ENCODE measurements at regions not wholly inside any gene's neighbourhood (a gene's known extent, or its start where the extent isn't known, plus 50 kb on each side); places are given as distances from the start of the nearest gene placed in this dataset.
"Not testable (repeated sequence)": the region's sequence is repeated elsewhere in the genome, so short reads cannot be mapped to it uniquely, and the experiment has no call there.

DNA sequence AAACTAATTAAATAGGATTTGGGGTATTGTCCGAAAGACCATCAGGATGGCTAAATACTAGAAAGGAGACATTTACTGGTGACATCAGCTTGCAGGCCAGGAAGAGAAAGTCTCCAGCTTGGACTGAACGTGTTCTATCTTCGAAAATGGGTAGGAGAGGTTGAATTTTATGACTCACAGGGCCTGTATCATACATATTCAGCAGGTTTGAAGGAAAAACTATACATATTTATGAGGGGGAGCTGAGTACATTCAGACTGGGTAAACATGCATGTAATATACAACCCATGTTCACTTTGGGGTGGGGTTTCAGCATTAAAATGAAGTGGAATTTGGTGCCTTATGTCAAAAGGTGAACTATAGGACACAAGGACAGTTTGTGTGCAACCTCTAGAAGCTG is 129.3 kb upstream of the CRBN start:
- ATAC-seq: no peak
- POLR2A ChIA-PET: no interaction called here
- DNase-seq: no peak
- Mint-ChIP-seq H3K36me3 (no peaks in the 10 kb centered on the region), H3K27me3 (peaks cover 0 to 4% (median 1%) of the 10 kb centered on the region in 5 donors), H3K4me3 (no peak overlapping the region), H3K27ac (no peak overlapping the region), H3K9me3 (no peaks in the 10 kb centered on the region), H3K4me1 (no peaks in the 10 kb centered on the region)

DNA sequence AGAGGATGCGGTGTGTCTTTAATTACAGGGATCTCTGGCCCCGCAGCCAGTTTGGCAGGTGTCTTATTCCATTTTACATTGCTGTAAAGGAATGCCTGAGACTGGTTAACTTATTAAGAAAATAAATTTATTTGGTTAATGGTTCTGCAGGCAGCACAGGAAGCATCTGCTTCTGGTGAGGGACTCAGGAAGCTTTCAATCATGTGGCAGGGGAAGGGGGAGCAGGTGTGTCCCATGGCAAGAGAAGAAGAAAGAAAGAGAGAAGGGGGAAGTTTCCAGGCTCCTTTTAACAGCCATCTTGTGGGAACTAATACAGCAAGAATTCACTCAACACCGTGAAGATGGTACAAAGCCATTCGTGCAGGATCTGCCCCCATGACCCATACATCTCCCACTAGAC is 128.0 kb upstream of the CRBN start:
- H3K27me3 Mint-ChIP-seq: peaks cover 0 to 5% (median 2%) of the 10 kb centered on the region in 5 donors
- H3K9me3 Mint-ChIP-seq: no peaks in the 10 kb centered on the region
- H3K4me3 Mint-ChIP-seq: no peak overlapping the region
- DNase-seq: no peak
- no peak for ATAC-seq
- H3K4me1 Mint-ChIP-seq: no peaks in the 10 kb centered on the region
- POLR2A ChIA-PET: no interaction called here
- peaks cover 0 to 2% (median 0%) of the 10 kb centered on the region in 3 donors for H3K36me3 Mint-ChIP-seq
- H3K27ac Mint-ChIP-seq: peak overlapping the region in 1 of 10 donors; percentile 42

DNA sequence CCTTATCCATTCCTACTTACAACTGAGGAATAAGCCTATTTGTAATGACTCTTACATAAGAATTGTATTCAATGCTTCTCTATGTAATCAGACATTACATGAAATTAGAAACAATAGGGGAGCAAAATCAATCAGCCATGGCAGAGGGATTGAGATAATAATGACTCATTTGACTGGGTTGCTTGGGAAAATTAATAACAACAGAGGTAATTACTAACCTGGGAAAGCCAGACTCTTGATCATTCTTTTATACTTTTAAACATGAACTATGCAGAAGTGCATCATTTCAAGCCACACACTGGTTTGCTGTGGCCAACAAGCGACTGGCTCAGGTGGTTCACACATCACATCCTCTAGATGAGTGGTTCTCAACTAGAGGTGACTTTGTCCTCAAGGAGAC is 126.3 kb upstream of the CRBN start:
- POLR2A ChIA-PET: no interaction called here
- Mint-ChIP-seq H3K4me1 (no peaks in the 10 kb centered on the region), H3K4me3 (no peak overlapping the region)

DNA sequence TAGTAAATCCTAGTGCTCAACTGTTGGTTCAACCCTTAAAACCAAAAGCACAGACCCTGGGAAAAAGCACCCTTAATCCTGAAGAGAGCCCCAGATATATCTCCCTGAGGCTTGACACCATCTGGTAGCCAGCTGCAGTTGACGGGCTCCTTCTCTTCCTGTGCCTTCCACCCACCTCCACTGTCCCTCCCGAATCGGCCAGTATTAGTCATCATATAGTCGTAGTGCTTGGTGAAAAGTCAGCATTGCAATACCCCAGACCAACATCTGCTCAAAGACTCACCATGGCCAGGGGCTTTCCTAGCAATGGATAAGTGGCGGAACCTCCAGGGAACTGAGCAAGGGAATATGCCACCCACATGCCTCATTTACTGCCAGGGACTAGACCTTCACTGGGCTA is 125.6 kb upstream of the CRBN start:
- Mint-ChIP-seq H3K27me3 (peaks cover 0 to 22% (median 7%) of the 10 kb centered on the region in 5 donors), H3K27ac (no peak overlapping the region), H3K9me3 (no peaks in the 10 kb centered on the region), H3K4me1 (no peaks in the 10 kb centered on the region), H3K4me3 (no peak overlapping the region), H3K36me3 (peaks cover 0 to 2% (median 0%) of the 10 kb centered on the region in 3 donors)
- ATAC-seq (no peak), DNase-seq (no peak)
- POLR2A ChIA-PET: no interaction called here

More for the DNA sequence above, 126.3 kb upstream of the CRBN start:
- Mint-ChIP-seq H3K36me3 (peaks cover 0 to 2% (median 0%) of the 10 kb centered on the region in 3 donors), H3K9me3 (no peaks in the 10 kb centered on the region), H3K27ac (no peak overlapping the region), H3K27me3 (peaks cover 0 to 17% (median 6%) of the 10 kb centered on the region in 5 donors)
- no peak for ATAC-seq
- DNase-seq: no peak

DNA sequence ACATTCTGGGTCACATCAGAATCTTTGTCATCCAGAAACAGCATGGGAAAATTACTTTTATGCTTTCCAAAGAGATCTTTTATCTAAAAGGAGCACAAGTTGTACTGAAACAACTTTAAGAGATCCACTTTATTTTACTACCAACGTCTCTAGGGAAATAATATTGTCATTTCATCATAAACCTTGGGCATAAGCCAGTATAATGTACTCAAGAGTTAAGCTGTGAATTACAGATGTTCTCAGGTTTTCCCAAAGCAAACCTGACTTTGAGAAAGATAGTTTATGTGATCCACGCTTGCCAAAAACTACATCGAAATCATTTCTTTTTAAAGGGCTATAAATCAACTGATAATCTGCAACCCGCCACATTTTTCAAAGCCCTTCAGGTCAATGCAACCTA is 124.1 kb upstream of the CRBN start:
- peaks cover 0 to 22% (median 7%) of the 10 kb centered on the region in 5 donors for H3K27me3 Mint-ChIP-seq
- no peak overlapping the region for H3K4me3 Mint-ChIP-seq
- H3K36me3 Mint-ChIP-seq: peaks cover 0 to 2% (median 0%) of the 10 kb centered on the region in 3 donors
- H3K9me3 Mint-ChIP-seq: no peaks in the 10 kb centered on the region
- DNase-seq (no peak), ATAC-seq (no peak)
- no peak overlapping the region for H3K27ac Mint-ChIP-seq
- POLR2A ChIA-PET: no interaction called here
- H3K4me1 Mint-ChIP-seq: peaks cover 0 to 6% (median under 1%) of the 10 kb centered on the region in 4 donors

DNA sequence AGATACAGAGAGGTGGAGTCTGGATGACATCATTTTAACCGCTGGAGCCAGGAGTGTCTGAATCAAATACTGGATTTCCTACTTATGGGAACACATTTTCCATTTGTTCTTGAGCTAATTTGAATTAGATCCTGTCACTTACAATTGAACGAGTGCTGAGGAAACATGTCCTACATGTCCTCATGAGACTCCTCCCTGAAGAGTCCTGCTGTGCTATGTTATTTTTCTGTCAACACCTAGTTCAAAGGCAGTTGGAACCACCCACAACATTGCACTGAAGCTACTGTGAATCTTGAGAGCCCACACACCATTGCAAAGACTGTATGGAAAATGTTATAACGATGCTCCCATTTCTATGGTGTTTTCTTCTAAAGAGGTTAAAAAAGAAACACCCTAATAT is 123.5 kb upstream of the CRBN start:
- peaks cover 0 to 22% (median 7%) of the 10 kb centered on the region in 5 donors for H3K27me3 Mint-ChIP-seq
- H3K9me3 Mint-ChIP-seq: no peaks in the 10 kb centered on the region
- no peak overlapping the region for H3K27ac Mint-ChIP-seq
- POLR2A ChIA-PET: no interaction called here
- peaks cover 0 to 12% (median 5%) of the 10 kb centered on the region in 4 donors for H3K4me1 Mint-ChIP-seq
- DNase-seq: no peak
- peaks cover 0 to 2% (median 0%) of the 10 kb centered on the region in 3 donors for H3K36me3 Mint-ChIP-seq
- ATAC-seq: no peak
- H3K4me3 Mint-ChIP-seq: no peak overlapping the region

DNA sequence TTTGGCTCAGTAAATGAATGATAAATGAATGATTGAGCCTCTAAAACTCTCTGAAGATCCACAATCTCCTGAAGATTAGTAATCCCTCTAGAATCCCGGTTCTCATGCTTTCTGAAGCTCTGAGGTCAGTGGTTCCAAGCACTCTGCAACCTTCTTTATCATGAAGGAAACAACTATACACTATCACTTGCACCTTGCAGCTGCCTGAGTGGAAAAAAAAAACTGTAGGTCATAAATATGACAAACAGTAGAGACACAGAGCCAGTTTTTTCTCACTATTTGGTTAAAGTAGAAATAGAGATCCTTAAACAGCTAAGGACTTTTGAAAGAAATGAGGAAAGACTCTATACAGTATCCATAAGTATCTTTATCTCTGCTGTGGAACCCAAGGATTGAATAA is 122.0 kb upstream of the CRBN start:
- ATAC-seq (no peak), DNase-seq (no peak)
- H3K27ac Mint-ChIP-seq: no peak overlapping the region
- H3K36me3 Mint-ChIP-seq: peaks cover 0 to 2% (median 0%) of the 10 kb centered on the region in 3 donors
- no peaks in the 10 kb centered on the region for H3K9me3 Mint-ChIP-seq
- POLR2A ChIA-PET: no interaction called here
- peaks cover 8 to 27% (median 19%) of the 10 kb centered on the region in 4 donors for H3K4me1 Mint-ChIP-seq
- no peak overlapping the region for H3K4me3 Mint-ChIP-seq
- H3K27me3 Mint-ChIP-seq: peaks cover 0 to 22% (median 7%) of the 10 kb centered on the region in 5 donors

DNA sequence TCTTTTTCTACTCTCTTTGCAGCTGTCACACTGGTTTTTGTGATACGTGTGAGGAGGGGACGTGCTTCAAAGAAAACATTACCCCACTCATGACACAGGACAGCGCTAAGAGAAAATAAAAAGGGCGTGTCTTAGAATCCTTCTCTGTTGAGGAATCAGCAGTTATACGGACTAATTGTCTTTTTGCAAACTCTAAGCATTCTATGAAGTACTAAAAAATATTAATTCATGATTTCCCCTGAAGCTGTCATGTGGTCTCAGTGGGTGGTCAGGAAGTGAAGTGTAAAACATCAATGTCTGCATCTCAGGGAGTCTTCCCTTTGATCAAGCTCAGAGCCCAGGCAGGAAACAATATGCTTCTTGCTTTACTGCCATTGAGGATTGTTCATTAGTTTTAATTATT is 117.5 kb upstream of the CRBN start:
- ATAC-seq (peak; percentile 93 to 95), DNase-seq (peak in 6 of 10 donors; percentile 8 to 60 (median 19))
- H3K27me3 Mint-ChIP-seq: peaks cover 0 to 13% (median 5%) of the 10 kb centered on the region in 5 donors
- H3K36me3 Mint-ChIP-seq: peaks cover 0 to 3% (median 0%) of the 10 kb centered on the region in 3 donors
- H3K4me3 Mint-ChIP-seq: peak overlapping the region; percentile 58 to 88 (median 76)
- POLR2A ChIA-PET: no interaction called here
- H3K9me3 Mint-ChIP-seq: peaks cover 0 to 7% (median 0%) of the 10 kb centered on the region in 9 donors
- H3K4me1 Mint-ChIP-seq: peaks cover 11 to 35% (median 25%) of the 10 kb centered on the region in 4 donors
- peak overlapping the region; percentile 55 to 90 (median 80) for H3K27ac Mint-ChIP-seq

DNA sequence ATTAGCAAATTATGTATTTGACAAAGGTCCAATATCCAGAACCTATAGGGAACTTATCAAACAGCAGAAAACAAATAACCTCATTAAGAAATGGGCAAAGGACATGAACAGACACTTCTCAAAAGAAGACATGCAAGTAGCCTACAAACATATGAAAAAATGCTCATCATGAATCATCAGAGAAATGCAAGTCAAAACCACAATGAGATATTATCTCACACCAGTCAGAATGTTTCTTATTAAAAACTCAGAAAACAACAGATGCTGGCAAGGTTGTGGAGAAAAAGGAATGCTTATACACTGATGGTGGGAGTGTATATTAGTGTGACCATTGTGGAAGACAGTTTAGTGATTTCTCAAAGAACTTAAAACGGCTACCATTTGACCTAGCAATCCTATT is 116.1 kb upstream of the CRBN start:
- no peak for ATAC-seq
- H3K27ac Mint-ChIP-seq: peak overlapping the region in 4 of 10 donors; percentile 11 to 79 (median 46)
- peaks cover 11 to 35% (median 25%) of the 10 kb centered on the region in 4 donors for H3K4me1 Mint-ChIP-seq
- H3K27me3 Mint-ChIP-seq: peaks cover 0 to 2% (median 0%) of the 10 kb centered on the region in 5 donors
- peaks cover 0 to 9% (median 0%) of the 10 kb centered on the region in 9 donors for H3K9me3 Mint-ChIP-seq
- POLR2A ChIA-PET: no interaction called here
- peak overlapping the region in 2 of 10 donors; percentile 32 to 76 for H3K4me3 Mint-ChIP-seq
- DNase-seq: no peak
- peaks cover 0 to 6% (median 0%) of the 10 kb centered on the region in 3 donors for H3K36me3 Mint-ChIP-seq

DNA sequence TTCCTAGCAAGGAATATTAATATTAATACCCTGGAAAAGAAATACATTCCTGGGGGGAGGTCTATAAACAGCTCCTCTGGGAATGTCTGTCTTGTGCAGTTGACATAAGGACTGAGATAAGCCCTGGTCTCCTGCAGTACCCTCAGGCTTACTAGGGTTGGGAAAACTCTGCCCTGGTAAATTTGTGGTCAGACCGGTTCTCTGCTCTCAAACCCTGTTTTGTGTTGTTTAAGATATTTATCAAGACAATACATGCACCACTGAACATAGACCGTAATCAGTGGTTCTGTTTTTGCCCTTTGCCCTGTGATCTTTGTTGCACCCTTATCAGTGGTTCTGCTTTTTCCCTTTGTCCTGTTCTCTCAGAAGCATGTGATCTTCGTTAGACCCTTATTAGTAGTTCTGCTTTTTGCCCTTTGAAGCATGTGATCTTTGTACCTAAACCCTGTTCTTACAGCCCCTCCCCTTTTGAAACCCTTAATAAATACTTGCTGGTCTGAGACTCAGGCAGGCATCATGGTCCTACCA is 112.3 kb upstream of the CRBN start:
- H3K9me3 Mint-ChIP-seq, ATAC-seq, H3K36me3 Mint-ChIP-seq, DNase-seq, H3K27me3 Mint-ChIP-seq, POLR2A ChIA-PET, H3K4me3 Mint-ChIP-seq: not testable (repeated sequence)
- Mint-ChIP-seq H3K4me1 (peaks cover 5 to 14% (median 9%) of the 10 kb centered on the region in 4 donors), H3K27ac (peak overlapping the region in 2 of 10 donors; percentile 2 to 27)

DNA sequence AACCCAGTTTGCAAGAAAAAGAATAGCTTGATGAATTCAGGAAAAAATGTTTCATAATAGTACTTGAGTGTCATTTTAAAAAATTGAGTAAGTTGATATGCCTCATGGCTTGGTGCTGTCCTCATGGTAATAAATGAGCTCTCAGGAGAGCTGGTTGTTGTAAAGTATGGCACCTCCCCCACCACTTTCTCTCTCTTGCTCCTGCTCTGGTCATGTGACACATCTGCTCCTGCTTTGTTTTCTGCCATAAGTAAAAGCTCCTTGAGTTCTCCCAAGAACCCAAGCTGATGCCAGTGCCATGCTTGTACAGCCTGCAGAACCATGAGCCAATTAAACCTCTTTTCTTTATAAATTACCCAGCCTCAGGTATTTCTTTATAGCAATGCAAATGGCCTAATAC is 108.8 kb upstream of the CRBN start:
- no peak for DNase-seq
- Mint-ChIP-seq H3K36me3 (peaks cover 0 to 3% (median 0%) of the 10 kb centered on the region in 3 donors), H3K4me1 (peaks cover 0 to 3% (median 0%) of the 10 kb centered on the region in 4 donors), H3K4me3 (no peak overlapping the region), H3K9me3 (peaks cover 0 to 4% (median 0%) of the 10 kb centered on the region in 9 donors), H3K27ac (no peak overlapping the region), H3K27me3 (no peaks in the 10 kb centered on the region)
- no peak for ATAC-seq
- POLR2A ChIA-PET: no interaction called here

DNA sequence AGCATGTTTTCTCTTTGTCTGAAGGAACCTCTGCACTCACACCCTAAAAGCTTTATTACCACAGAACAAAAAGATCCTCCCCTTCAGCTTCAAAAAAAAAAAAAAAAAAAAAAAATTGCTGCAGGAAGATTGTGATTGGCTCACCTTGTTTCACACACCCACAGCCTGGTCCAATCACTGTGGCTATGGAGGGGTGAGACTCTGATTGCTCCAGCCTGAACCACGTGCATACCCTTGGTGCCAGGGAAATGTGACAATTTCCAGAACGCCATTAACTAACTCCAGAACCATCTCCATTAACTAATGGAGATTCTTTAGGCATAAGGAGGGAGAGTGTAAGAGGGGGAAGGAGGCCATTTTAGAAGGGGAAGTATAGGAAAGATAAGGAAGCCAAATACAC is 106.5 kb upstream of the CRBN start:
- Mint-ChIP-seq H3K4me3 (no peak overlapping the region), H3K27ac (no peak overlapping the region), H3K36me3 (peaks cover 0 to 2% (median 0%) of the 10 kb centered on the region in 3 donors), H3K27me3 (peaks cover 0 to 1% (median 0%) of the 10 kb centered on the region in 5 donors), H3K4me1 (peaks cover 2 to 6% (median 3%) of the 10 kb centered on the region in 4 donors), H3K9me3 (no peaks in the 10 kb centered on the region)
- POLR2A ChIA-PET: no interaction called here
- DNase-seq (no peak), ATAC-seq (no peak)

DNA sequence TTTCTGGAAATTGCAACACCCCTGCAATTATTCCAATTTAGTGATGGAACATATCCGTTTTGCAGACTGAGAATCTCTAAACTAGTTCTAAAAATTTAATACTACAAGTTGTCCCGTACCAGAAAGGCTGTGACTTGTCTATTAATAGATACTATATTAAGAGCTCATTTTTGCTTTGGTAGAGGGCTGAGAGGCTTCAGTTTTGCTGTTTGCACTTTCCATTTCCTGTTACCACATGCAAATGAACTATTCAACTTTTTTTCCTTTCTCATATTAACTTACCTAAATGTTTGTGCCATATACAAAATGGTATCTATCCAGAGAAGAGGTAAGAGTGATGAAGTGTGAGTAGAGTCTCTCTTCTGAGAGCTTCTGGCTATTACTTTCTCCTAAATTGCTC is 101.5 kb upstream of the CRBN start:
- peaks cover 0 to 4% (median 0%) of the 10 kb centered on the region in 5 donors for H3K27me3 Mint-ChIP-seq
- H3K4me1 Mint-ChIP-seq: peaks cover 0 to 11% (median 7%) of the 10 kb centered on the region in 4 donors
- H3K36me3 Mint-ChIP-seq: no peaks in the 10 kb centered on the region
- no peak overlapping the region for H3K4me3 Mint-ChIP-seq
- ATAC-seq (no peak), DNase-seq (no peak)
- H3K9me3 Mint-ChIP-seq: no peaks in the 10 kb centered on the region
- POLR2A ChIA-PET: interaction anchor here (0.6 kb wide), 2 partner anchors 25 to 1304 kb away, joined by 3 read pairs; no protein-coding TSS in a partner anchor
- no peak overlapping the region for H3K27ac Mint-ChIP-seq
